Adrenal gland (tissue), 9 donors: ENCODE measurements at regions not wholly inside any gene's neighbourhood (a gene's known extent, or its start where the extent isn't known, plus 50 kb on each side); places are given as distances from the start of the nearest gene placed in this dataset.

Experiments
- DNase-seq, 7 donors: peaks; one replicate each; pipeline ENCODE4 v3.0.0-alpha.2; 2019 to 2020
- H3K27ac ChIP-seq, 5 donors: fragments of 200-600 bp; sonication (generic) in 4 of 5; 1 replicate in 3 of 5; 2 replicates in 2 of 5; pipeline versions ENCODE4 v1.5.1 to v1.8.0; 2016 to 2020; ENCODE audit warnings: mild to moderate bottlenecking in 1 of 5
- H3K27me3 ChIP-seq: fragments of 200-600 bp; 2 replicates; pipeline ENCODE4 v1.8.0; 2021
- H3K36me3 ChIP-seq, 2 donors: fragments of 200-600 bp; replicated peaks in 1 of 2; 1 replicate in 1 of 2; 2 replicates in 1 of 2; pipeline versions ENCODE4 v1.5.1 to v1.8.0; 2018 to 2022
- H3K4me1 ChIP-seq, 2 donors: fragments of 200-600 bp; replicated peaks in 1 of 2; 1 replicate in 1 of 2; 2 replicates in 1 of 2; pipeline versions ENCODE4 v1.5.1 to v1.8.0; 2018 to 2021
- H3K4me3 ChIP-seq, 4 donors: fragments of 200-600 bp; sonication (generic) in 3 of 4; one replicate each; pipeline ENCODE4 v1.5.1; 2016 to 2018
- H3K9me3 ChIP-seq, 3 donors: fragments of 200-600 bp; sonication (generic) in 1 of 3; replicated peaks in 1 of 3; 1 replicate in 2 of 3; 2 replicates in 1 of 3; pipeline versions ENCODE4 v1.5.1 to v1.8.0; 2016 to 2021
- CTCF ChIP-seq, 6 experiments: fragments of 450-650 bp in 4 of 6; fragments of 200-600 bp in 2 of 6; sonication (generic) in 1 of 6; IDR thresholded peaks; 1 replicate in 5 of 6; 2 replicates in 1 of 6; pipeline versions ENCODE4 v1.5.1 to v1.8.0; 2016 to 2021; ENCODE audit warnings: antibody characterized with exemption in 6 of 6, mild to moderate bottlenecking in 2 of 6, moderate library complexity in 1 of 6
- POLR2A ChIP-seq, 2 donors: fragments of 450-650 bp; IDR thresholded peaks; one replicate each; pipeline ENCODE4 v1.6.1; 2017; ENCODE audit warnings: antibody characterized with exemption in 2 of 2, mild to moderate bottlenecking in 2 of 2, moderate library complexity in 1 of 2
- WGBS, 4 donors: extraction: QIAGEN DNeasy Blood & Tissue Kit in 2 of 4; methylation state at CpG; one replicate each; pipeline versions ENCODE4 v1.1.5 to v1.1.7; 2013 to 2017; 5-methylcytosine and 5-hydroxymethylcytosine counted together
- intact Hi-C, 2 donors: fragments of 100-400 bp; cut with DNase I; formaldehyde crosslinking; loops; one replicate each; pipeline versions ENCODE4 v1.14.1 to v1.15.0; 2022 to 2023
- donor health status: healthy with polysubstance abuse.
- donor health status: Bipolar disorder and iron deficiency.
- donor health status: DM: yes; HTN: yes; CAD: no.
- donor health status: DM: no; HTN: no; CAD: no.
- donor health status: DM: no; HTN: no; CAD: no.

DNA sequence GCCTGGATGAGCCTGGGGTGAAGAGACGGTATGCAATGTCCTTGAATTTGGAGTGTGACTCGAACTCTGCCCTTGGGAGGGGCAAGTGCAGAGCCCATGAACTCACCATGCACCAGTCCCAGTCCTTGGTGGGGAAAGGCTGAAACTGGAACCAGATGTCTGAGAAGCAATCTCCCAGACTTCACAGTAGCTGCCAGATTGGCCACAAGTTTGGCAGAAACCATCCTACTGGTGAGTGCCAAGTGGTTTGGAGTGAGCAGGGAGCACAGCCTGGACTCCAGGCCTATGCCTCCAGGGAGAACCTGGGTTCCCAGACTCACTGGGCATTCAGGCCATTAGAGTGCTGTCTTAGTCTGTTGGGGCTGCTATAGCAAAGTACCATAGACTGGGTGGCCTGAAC lies 99.6 kb upstream of the LYZL1 start:
- Histone ChIP-seq H3K9me3 (no peaks in the 10 kb centered on the region), H3K4me1 (no peaks in the 10 kb centered on the region), H3K4me3 (no peak overlapping the region), H3K36me3 (no peaks in the 10 kb centered on the region), H3K27me3 (no peaks in the 10 kb centered on the region), H3K27ac (no peak overlapping the region)
- 21 to 52% (median 37%) methylated on average over 1 to 2 of the region's 2 CpGs for WGBS, 4 donors
- TF ChIP-seq POLR2A (IDR thresholded peaks at IDR 0.05) (no peak), CTCF (IDR thresholded peaks at IDR 0.05) (no peak)
- intact Hi-C loops: no loop called here
- DNase-seq: no peak

DNA sequence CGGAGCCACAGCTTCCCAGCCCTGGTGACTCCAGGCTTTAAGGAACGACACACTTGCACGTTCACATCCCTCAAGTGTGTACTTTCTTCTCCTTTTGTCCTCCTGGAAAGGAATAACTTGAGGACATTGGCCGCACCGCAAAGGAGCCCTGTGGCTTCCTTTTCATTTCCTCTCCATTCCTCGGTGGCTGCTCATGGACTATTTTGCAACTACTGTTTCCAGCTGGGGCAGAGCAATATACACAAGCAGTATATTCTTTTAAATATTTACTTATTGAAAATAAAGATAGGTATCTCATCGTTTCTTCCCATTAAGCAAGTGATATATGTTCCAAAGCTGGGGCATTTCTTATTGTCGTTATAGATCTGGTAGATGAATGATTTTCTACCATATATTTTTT lies 97.2 kb upstream of the LYZL1 start:
- TF ChIP-seq CTCF (IDR thresholded peaks at IDR 0.05) (no peak), POLR2A (IDR thresholded peaks at IDR 0.05) (no peak)
- Histone ChIP-seq H3K27me3 (no peaks in the 10 kb centered on the region), H3K36me3 (no peaks in the 10 kb centered on the region), H3K9me3 (no peaks in the 10 kb centered on the region), H3K4me1 (no peaks in the 10 kb centered on the region), H3K4me3 (no peak overlapping the region), H3K27ac (no peak overlapping the region)
- intact Hi-C loops: no loop called here
- no peak for DNase-seq
- 73 to 89% (median 76%) methylated on average over 8 of the region's 8 CpGs for WGBS, 4 donors

- no peak overlapping the region for H3K27ac ChIP-seq
- 50 to 58% (median 54%) methylated on average over 7 of the region's 7 CpGs for WGBS, 4 donors
These were observed 89.5 kb upstream of the LYZL1 start for GRCh38 chr10:29199339-29199738.

DNA sequence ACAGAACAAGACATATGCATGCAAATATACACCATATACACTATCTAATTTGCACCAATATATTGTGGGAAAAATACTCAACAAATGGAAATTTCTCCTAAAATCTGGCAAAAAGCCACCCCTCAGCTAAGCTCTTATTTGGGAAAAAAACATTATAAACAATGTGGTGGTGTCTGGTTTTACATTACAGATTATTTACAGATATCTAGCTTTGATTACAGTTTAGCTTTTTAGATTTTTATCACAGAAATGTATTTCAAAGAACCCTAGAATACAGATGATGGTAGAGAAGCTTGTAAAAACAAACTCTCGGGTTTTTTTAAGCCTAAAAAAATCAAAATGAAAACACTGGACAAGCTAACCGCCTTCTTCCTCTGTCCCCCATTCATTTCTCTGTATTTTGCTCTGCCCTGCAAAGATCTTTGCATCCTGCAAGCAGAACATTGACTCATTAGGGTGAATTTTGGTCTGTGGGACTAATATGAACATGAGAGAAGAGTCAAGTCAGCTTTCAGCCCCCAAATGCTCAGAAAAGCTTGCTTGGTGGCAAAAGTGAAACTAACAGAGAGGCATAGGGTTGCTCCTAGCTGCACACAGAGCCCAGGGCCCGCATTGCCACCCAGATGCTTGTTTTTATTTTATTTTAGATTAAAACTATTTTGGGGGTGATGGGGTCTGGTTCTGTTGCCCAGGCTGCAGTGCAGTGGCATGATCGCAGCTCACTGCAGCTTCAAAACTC lies 88.8 kb upstream of the LYZL1 start:
- no peaks in the 10 kb centered on the region for H3K27me3 ChIP-seq
- H3K4me1 ChIP-seq: no peaks in the 10 kb centered on the region
- intact Hi-C loops: no loop called here
- no peak for DNase-seq
- H3K36me3 ChIP-seq: no peaks in the 10 kb centered on the region
- H3K9me3 ChIP-seq: no peaks in the 10 kb centered on the region
- TF ChIP-seq POLR2A (IDR thresholded peaks at IDR 0.05) (no peak), CTCF (IDR thresholded peaks at IDR 0.05) (no peak)
- H3K4me3 ChIP-seq: no peak overlapping the region
- 73 to 83% (median 80%) methylated on average over 4 of the region's 4 CpGs for WGBS, 4 donors
- H3K27ac ChIP-seq: no peak overlapping the region

More at GRCh38 chr10:29199339-29199738, 89.5 kb upstream of the LYZL1 start:
- H3K36me3 ChIP-seq: no peaks in the 10 kb centered on the region
- no peak for DNase-seq
- no peaks in the 10 kb centered on the region for H3K4me1 ChIP-seq
- intact Hi-C loops: no loop called here
- no peaks in the 10 kb centered on the region for H3K9me3 ChIP-seq
- TF ChIP-seq CTCF (IDR thresholded peaks at IDR 0.05) (no peak), POLR2A (IDR thresholded peaks at IDR 0.05) (no peak)
- H3K4me3 ChIP-seq: no peak overlapping the region
- no peaks in the 10 kb centered on the region for H3K27me3 ChIP-seq
